ENCODE measurements at regions not wholly inside any gene's neighbourhood (a gene's known extent, or its start where the extent isn't known, plus 50 kb on each side); places are given as distances from the start of the nearest gene placed in this dataset.

- H3K9me3 ChIP-seq (ENCODE audit: insufficient read depth, low read length, severe bottlenecking), result no peaks in the 10 kb centered on the region
- ATAC-seq (ENCODE audit: insufficient read depth, low read depth), result no peak
- no peak for TF ChIP-seq EZH2 (IDR thresholded peaks at IDR 0.05; ENCODE audit: borderline replicate concordance, low read depth, low read length, severe bottlenecking)
- TF ChIP-seq CTCF (IDR thresholded peaks at IDR 0.05; ENCODE audit: borderline replicate concordance, extremely low read depth, low read length, poor library complexity, severe bottlenecking), result no peak
These were observed 289.2 kb downstream of the TDRD15 start for GRCh38 chr2:21412944-21413443.

GRCh38 chr2:21415234-21415633 lies 291.5 kb downstream of the TDRD15 start:
- H3K4me1 ChIP-seq (ENCODE audit: insufficient read depth, low read length), result no peaks in the 10 kb centered on the region
- H3K27ac ChIP-seq (ENCODE audit: low read length), result no peak overlapping the region
- DNase-seq (no peak), ATAC-seq (ENCODE audit: insufficient read depth, low read depth) (no peak)
- no peaks in the 10 kb centered on the region for H3K9me3 ChIP-seq (ENCODE audit: insufficient read depth, low read length, severe bottlenecking)
- H2AFZ ChIP-seq (ENCODE audit: low read depth, low read length), result no peak overlapping the region
- TF ChIP-seq CTCF (IDR thresholded peaks at IDR 0.05; ENCODE audit: borderline replicate concordance, extremely low read depth, low read length, poor library complexity, severe bottlenecking), result no peak
- TF ChIP-seq EZH2 (IDR thresholded peaks at IDR 0.05; ENCODE audit: borderline replicate concordance, low read depth, low read length, severe bottlenecking), result no peak
- no peaks in the 10 kb centered on the region for H3K36me3 ChIP-seq (ENCODE audit: insufficient read depth, low read length)
- no peaks in the 10 kb centered on the region for H4K20me1 ChIP-seq (ENCODE audit: insufficient read depth, low read length)
- H3K79me2 ChIP-seq (ENCODE audit: insufficient read depth, low read length), result no peaks in the 10 kb centered on the region
- no peak overlapping the region for H3K4me3 ChIP-seq (ENCODE audit: low read depth in 1 of 2, low read length in 2 of 2)
- H3K9ac ChIP-seq (ENCODE audit: low read depth, low read length), result no peak overlapping the region
- no peaks in the 10 kb centered on the region for H3K27me3 ChIP-seq (ENCODE audit: insufficient read depth, low read length, poor library complexity)
- H3K4me2 ChIP-seq (ENCODE audit: insufficient read depth, low read length), result no peak overlapping the region

More at GRCh38 chr2:21412944-21413443, 289.2 kb downstream of the TDRD15 start:
- DNase-seq, result no peak
- no peak overlapping the region for H3K4me3 ChIP-seq (ENCODE audit: low read depth in 1 of 2, low read length in 2 of 2)
- no peaks in the 10 kb centered on the region for H3K27me3 ChIP-seq (ENCODE audit: insufficient read depth, low read length, poor library complexity)
- H3K27ac ChIP-seq (ENCODE audit: low read length), result no peak overlapping the region
- H3K79me2 ChIP-seq (ENCODE audit: insufficient read depth, low read length), result no peaks in the 10 kb centered on the region
- H3K4me1 ChIP-seq (ENCODE audit: insufficient read depth, low read length), result no peaks in the 10 kb centered on the region
- H3K36me3 ChIP-seq (ENCODE audit: insufficient read depth, low read length), result no peaks in the 10 kb centered on the region
- no peak overlapping the region for H3K4me2 ChIP-seq (ENCODE audit: insufficient read depth, low read length)
- H2AFZ ChIP-seq (ENCODE audit: low read depth, low read length), result no peak overlapping the region
- no peaks in the 10 kb centered on the region for H4K20me1 ChIP-seq (ENCODE audit: insufficient read depth, low read length)
- H3K9ac ChIP-seq (ENCODE audit: low read depth, low read length), result no peak overlapping the region

GRCh38 chr2:21416226-21416625 lies 292.5 kb downstream of the TDRD15 start:
- DNase-seq, result no peak
- Histone ChIP-seq H3K4me1 (ENCODE audit: insufficient read depth, low read length) (no peaks in the 10 kb centered on the region), H3K27ac (ENCODE audit: low read length) (no peak overlapping the region), H3K4me3 (ENCODE audit: low read depth in 1 of 2, low read length in 2 of 2) (no peak overlapping the region), H3K27me3 (ENCODE audit: insufficient read depth, low read length, poor library complexity) (no peaks in the 10 kb centered on the region), H3K9me3 (ENCODE audit: insufficient read depth, low read length, severe bottlenecking) (no peaks in the 10 kb centered on the region), H3K4me2 (ENCODE audit: insufficient read depth, low read length) (no peak overlapping the region), H3K9ac (ENCODE audit: low read depth, low read length) (no peak overlapping the region), H3K79me2 (ENCODE audit: insufficient read depth, low read length) (no peaks in the 10 kb centered on the region), H2AFZ (ENCODE audit: low read depth, low read length) (no peak overlapping the region), H4K20me1 (ENCODE audit: insufficient read depth, low read length) (no peaks in the 10 kb centered on the region), H3K36me3 (ENCODE audit: insufficient read depth, low read length) (no peaks in the 10 kb centered on the region)
- ATAC-seq (ENCODE audit: insufficient read depth, low read depth), result no peak
- TF ChIP-seq EZH2 (IDR thresholded peaks at IDR 0.05; ENCODE audit: borderline replicate concordance, low read depth, low read length, severe bottlenecking), result no peak
- TF ChIP-seq CTCF (IDR thresholded peaks at IDR 0.05; ENCODE audit: borderline replicate concordance, extremely low read depth, low read length, poor library complexity, severe bottlenecking), result no peak

- Histone ChIP-seq H3K4me1 (ENCODE audit: insufficient read depth, low read length) (no peaks in the 10 kb centered on the region), H4K20me1 (ENCODE audit: insufficient read depth, low read length) (no peaks in the 10 kb centered on the region), H3K4me3 (ENCODE audit: low read depth in 1 of 2, low read length in 2 of 2) (no peak overlapping the region), H3K27ac (ENCODE audit: low read length) (no peak overlapping the region), H3K27me3 (ENCODE audit: insufficient read depth, low read length, poor library complexity) (no peaks in the 10 kb centered on the region), H3K9ac (ENCODE audit: low read depth, low read length) (no peak overlapping the region), H3K4me2 (ENCODE audit: insufficient read depth, low read length) (no peak overlapping the region), H3K9me3 (ENCODE audit: insufficient read depth, low read length, severe bottlenecking) (no peaks in the 10 kb centered on the region), H3K79me2 (ENCODE audit: insufficient read depth, low read length) (no peaks in the 10 kb centered on the region), H3K36me3 (ENCODE audit: insufficient read depth, low read length) (no peaks in the 10 kb centered on the region), H2AFZ (ENCODE audit: low read depth, low read length) (no peak overlapping the region)
- ATAC-seq (ENCODE audit: insufficient read depth, low read depth) (no peak), DNase-seq (no peak)
- no peak for TF ChIP-seq CTCF (IDR thresholded peaks at IDR 0.05; ENCODE audit: borderline replicate concordance, extremely low read depth, low read length, poor library complexity, severe bottlenecking)
- no peak for TF ChIP-seq EZH2 (IDR thresholded peaks at IDR 0.05; ENCODE audit: borderline replicate concordance, low read depth, low read length, severe bottlenecking)
These were observed 294.7 kb downstream of the TDRD15 start for GRCh38 chr2:21418456-21418855.

Data from DND-41 (cell line).